Activated CD8-positive, alpha-beta memory T cell treated with anti-CD3 and anti-CD28 coated beads for 48 hours (primary cell): ENCODE measurements at regions not wholly inside any gene's neighbourhood (a gene's known extent, or its start where the extent isn't known, plus 50 kb on each side); places are given as distances from the start of the nearest gene placed in this dataset.

ENCODE experiments used
- DNase-seq, 3 experiments: peaks; one replicate each; pipeline ENCODE4 v3.0.0-alpha.2; 2020; ENCODE audit warnings: low read depth in 2 of 3, low spot score in 2 of 3

DNA sequence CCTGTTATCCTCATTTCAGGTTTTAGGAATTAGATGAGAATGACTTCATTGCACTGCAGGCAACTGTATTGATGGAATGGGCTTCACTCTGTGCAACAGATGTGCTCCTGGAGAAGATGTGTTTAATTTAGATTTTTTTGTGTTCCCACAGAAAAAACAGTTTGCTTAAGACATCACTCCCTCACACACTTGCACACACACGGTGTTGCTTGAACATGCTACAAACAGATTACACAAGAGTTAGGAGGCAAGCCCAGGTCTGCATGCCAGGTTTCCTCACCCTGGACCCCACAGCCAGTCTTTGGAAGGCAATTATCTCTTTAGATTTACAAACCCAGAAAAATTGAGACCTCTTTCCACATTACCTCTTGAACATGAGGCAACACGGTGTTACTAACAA lies 93.7 kb upstream of the KLHL29 start:
- no peak for DNase-seq

DNA sequence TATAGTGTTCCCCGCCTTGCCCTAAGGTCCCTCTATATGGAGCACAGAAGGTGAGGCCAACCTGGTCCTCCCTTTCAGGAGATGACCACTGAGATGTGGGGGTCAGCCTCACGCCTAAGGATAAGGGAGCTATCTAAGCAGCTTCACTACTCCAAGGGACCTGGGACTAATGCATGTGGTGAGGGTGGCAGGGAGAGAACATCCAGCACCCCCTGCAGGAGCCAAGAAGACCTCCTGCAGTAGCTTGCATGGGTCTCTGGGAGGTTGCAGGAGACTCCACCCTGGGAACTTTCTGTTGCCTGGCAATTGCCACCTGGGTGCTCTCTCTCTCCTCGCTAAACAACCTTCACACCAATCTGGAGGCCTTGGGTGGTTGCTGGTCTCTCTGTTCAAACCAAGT lies 93.0 kb upstream of the KLHL29 start:
- no peak for DNase-seq

DNA sequence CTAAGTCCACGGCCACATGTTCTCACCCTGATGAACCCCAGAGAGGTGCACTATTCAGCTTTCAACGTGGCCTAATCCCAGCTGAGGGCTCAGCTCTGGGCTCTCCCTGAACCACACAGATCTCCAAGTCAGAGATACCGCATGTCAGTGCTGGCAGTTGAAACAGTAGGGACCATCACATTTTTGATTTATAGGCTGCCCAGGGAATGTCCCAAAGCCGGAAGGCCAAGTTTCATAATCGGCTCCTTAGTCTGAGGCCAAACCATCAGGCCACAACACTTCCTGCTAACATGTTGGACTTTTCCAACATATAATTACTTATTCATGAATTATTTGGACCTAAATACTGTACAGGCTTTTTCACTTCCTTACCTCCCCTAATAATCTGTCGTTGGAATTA lies 91.9 kb upstream of the KLHL29 start:
- no peak for DNase-seq

DNA sequence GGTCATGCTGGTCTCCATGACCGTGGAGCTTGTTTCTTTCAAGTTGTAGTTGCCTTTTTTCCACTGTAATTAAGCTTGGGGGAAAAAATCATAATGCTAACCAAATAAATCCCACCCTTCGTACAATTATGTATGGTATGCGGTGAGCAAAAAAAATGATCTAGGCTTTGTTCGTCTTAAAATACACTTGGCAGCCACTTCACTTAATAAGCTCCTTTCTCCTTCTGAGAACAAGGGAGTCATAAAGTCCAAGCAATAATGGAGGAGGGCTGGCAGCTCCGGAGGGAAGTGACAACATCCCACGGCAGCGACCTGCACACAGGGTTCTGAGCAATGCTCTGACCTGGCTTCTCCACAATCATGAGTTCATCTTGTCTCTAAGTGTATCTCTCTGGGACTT lies 91.2 kb upstream of the KLHL29 start:
- DNase-seq: no peak

DNA sequence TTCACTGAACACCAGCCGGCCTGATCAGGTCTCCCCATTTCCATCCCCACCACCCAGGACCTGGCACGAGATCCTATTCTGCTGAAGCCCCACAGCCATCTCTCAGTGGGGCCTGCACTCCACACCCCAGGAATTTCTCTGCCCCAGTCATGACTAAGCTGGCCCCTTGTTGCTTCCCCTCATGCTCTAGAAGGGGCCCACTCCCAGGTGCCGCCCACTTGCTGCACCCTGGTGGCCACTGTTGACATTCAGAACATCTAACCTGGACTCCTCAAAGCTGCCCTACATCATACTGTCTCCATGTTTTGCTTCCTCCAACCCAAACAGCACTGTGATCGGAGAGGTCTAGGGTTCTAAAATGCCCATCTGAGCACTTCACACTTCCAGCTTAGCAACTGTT lies 90.7 kb upstream of the KLHL29 start:
- no peak for DNase-seq

DNA sequence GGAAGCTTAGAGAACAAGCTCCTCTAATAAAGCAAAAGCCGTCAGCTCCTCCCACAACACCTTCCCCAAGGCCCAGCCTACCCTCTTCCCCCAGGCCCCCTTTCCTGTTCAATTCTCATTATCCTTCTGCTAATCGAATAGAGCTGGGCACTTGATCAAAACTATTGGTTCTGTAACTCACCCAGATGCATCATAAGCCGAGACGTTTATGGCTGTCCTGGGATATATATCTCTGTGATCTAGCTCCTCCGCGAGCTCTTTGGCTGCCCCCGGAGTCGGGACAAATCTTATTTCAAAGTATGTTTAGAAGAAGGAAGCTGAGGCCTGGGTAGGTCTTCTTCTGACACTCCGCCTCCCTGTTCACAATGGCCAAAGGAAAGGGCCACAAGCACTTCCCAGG lies 88.3 kb upstream of the KLHL29 start:
- no peak for DNase-seq

DNA sequence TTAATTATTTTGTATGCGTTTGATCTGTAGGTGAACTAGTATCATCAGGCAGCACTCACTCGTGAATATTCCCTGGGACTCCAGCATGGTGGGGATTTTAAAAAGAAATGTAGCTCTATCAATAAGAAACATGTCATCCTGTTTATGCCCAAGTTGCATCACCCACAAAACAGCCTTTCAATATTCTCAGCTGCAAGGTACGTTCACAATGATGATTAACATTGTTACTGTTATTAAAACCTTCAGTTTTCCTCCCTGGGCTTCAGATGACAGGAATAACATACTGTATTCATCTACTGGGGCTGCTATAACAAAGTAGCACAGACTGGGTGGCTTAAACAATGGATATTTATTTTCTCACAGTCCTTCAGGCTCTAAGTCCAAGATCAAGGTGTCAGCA lies 87.9 kb upstream of the KLHL29 start:
- DNase-seq: no peak

DNA sequence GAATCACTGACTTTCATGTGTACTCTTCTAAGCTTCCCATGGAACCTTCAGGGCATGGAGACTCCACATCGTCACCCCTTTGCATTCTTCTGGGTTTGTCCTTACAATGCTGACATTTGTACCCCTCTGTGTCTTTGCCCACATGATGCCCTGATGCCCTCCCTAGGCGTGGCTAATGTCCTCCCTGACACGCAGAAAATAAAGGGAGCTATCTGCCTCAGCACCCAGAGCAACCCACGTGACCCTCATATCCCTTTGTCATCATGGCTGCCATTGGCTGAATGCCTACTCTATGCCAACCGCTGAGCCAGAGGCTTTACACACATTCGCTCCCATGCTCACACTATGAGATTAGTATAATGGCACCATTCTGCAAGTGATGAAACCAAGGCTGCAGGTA lies 86.4 kb upstream of the KLHL29 start:
- no peak for DNase-seq

DNA sequence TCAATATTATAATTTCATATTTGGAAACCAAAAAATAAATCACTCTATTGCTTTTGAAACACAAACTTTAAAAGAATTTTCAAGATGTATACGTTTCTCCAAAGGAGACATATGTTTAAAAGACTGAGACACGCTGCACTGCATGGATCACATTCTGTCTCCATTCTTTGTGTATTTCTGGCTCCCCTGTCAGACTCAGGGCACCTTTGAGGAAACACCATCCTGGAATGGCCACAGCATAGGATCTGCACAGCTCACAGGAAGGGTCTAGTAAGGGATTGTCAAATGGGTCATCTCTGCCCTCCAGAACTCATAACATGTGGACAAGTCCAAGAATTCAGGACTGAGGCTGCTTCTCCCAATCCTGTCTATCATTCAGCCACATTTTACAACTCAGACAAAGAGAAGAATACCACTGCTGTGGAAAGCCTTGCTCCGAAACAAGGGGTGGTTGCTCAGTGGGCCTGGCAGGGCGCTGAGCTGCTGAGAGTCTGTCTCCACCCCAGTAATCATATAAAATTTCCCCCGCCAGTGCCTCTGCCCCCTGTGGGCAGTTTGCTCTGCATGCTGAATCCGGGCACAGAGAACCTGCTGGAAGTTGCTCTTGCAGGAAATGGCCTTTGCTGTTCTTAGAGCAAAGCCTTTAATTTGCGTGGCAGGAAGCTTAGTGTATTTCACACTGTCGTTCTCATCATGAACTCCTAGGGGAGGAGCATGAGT lies 85.3 kb upstream of the KLHL29 start:
- DNase-seq: no peak

DNA sequence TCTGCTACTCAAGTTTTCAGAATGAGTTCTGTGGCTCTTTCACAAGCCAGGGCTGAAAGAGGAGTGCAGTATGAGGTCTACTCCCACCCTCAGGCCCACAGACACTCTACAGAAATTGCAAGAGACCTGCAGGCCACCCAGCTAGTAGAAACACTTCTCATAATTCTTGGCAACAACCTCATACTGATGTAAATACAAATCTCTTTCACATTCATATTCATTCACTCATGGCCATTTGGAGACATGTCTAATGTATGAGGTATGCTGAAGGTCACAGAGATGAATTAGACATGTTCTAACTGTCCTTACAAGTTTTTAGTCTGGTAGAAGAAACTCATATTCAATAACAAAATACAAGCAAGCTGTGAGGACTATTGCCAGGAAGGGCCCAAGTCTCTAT lies 83.8 kb upstream of the KLHL29 start:
- DNase-seq: no peak

DNA sequence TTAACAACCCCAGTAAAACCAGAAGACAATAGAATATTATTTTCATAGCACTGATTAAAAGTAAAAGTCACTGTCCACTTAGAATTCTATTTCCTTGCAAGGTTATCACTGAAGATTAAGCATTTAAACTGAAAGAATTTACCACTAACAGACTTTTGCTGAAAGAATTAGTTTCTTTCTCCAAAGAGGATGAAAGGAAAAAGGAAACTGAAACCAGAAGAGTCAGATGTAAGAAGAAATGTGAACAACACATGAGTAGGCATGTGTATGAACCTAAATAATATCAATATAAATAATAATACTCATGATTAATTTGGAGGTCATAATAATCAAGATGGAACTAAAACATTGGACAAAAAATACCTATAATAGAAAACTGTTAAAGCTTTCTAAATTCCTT lies 82.4 kb upstream of the KLHL29 start:
- DNase-seq: no peak

DNA sequence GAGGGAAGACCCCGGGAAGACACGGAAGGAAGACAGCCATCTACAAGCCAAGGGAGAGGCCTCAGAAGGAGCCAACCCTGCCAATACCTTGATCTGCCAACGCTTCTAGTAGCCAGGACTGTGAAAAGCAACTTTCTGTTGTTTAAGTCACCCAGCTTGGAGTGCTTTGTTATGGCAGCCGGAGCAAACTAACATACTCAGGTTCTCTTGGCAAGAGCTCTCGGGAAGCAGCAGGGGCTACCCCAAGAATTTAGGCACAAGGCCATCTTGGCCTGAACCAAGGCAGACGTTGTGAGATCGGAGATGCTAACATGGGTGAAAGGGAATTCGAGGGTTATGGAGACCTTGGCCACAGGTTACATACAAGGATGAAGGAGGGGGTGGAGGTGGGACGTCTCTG lies 78.6 kb upstream of the KLHL29 start:
- no peak for DNase-seq

DNA sequence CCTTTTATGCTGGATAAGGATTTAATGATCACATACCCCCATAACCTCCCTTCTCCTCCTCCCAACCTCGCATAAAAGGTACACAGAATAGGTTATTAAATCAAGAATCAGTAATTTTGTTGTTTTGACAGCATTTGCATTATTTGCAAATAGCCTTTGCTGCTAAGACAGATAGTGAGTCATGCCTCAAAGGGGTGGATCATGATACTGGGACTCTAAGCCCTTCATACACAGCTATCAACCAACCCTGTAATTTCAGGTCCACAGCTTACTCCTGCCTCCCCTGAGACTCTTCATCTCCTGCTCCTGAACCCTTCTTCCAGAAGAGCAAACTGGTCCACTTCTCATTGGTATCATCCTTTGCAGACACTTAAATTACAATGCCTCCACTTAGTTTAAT lies 73.8 kb upstream of the KLHL29 start:
- DNase-seq: no peak

DNA sequence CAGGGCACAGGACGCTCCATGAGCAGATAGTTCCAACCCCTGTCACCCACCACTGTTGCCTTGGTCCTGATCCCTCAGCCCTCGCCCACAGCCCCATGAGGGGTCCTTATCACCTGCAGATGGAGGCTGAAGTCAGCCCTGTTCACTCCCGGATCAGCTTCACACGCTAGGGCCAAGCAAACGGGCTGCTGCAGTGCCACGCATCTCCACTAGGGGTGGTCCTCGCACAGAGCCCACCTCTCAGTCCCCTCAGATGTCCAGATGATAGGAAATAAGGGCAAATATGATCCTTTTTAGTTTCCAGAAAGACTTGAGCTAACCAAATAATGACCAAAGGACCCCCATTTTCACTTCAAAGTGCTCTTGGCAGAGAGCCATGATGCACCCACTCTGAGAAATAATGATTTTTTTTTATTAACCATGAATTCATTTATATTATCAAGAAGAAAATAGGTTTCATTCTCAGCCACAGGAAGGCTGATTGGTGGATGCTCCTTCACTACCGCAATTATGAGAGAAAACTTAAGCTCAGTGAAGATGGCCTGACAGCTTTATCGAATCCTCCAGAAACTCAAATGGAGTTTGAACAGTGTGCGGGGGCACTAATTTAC lies 71.9 kb upstream of the KLHL29 start:
- DNase-seq: peak in 1 of 3 experiments; percentile 11

DNA sequence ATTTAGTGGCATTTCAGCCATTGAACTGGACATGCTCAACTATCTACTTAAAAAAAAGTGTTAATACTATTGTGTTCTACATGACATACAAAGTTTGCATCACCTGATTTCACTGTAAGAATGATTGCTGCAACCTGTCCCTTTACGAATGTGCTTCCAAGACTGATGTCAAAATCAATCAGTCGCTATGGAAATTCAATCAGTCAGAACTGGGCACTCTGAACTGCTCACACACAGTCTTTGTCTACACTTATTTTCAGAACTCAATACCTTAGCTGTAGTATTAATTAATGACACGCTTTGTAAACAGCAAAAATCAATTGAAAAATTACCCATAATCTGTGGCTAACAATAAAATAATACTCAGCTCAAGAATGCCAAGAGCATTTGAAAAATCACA lies 70.3 kb upstream of the KLHL29 start:
- DNase-seq: no peak

DNA sequence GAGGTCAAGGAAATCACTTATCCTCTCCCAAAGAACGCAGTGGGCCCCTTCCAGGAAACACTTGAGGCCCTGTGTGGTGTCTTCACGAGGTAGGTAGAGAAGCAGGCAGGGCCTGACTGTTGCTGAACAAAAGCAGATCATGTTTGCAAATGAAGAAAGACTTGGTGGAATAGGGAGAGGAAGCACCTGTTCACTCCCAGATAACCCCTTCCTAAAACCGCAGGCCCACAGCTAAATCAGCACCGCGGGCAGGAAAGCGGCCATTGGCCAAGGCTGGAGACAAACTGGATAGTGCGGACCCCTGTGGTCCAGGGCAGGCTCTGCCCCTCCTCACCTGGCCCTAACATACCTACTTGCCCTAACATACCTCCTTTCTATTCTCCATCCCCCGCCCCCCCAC lies 64.9 kb upstream of the KLHL29 start:
- no peak for DNase-seq

DNA sequence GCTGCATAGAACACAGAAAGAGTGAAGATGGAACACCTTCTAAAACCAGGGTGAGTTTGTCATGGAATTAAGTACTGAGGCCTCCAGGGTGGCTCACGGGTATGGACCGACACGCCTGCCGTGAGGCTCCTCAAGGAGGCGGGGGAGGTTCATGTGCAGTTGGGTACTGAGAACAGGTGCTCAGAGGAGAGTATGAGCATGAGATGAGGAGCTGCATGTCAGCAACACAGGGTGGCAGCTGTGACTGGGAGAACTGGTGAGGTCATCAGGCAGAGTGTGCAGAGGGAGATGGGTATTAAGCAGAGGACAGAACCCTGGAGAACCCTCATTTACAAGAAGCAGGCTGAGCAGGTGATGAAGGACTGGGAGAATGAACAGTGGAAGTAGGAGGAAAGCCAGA lies 63.2 kb upstream of the KLHL29 start:
- DNase-seq: no peak

DNA sequence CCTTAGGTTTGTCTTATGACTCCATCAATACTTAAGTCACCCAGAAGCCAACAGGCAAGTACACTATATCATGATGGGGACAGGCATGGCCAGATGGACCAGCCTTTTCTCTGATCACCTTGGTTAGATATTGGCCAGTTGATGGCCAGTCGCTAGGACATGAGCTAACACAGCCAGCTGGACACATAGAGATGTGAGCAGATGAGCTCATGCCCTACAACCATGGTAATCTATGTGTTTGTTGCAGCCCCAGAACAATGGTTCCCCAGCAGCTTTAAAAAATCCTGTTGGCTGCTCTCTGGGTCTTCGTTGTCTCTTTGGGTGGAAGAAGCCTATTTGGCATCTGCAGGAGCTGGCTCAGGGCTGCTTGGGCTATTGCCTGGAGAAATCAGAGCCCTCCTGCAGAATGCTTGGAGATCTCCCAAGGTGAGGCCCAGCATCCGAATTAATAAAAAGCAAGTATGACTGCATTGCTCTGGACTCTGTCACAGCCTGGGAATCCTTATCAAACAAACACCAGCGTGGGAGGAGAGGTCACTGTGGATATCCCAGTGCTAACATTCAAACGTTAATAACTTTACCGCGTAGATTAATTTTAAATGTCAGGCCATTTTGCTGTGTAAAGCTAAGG lies 62.3 kb upstream of the KLHL29 start:
- DNase-seq: no peak

DNA sequence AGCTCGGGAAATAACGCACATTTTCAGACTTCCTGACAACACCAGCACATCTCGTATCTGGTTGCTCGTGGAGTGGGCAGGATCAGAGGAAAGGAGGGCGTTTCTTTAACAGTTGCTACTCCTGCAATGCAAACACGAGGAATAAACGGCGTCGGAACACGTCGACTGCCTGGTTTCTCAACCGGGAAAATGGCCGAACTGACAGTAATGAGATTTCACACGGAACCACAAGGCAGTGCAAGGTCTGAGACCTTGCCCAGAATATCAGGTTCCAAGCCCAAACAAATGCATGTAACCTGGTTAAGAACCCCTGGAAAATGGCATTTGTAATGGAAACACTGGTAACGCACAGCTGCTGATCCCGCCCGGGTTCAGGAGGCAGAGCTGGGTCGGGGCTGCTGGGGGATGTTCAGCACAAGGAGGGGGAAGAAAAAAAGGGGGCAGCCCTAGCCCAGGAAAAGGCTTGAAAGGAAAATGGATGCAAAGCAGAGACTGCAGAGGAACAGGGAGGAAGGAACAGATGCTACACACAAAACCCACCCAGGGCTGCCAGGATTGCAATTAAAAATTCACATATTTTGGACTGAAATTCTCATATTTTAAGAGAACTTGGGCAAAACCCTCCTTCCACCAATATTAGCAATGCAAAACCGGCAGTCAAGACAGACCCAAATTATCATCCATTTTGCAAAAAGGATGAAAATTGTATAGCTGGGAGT lies 61.6 kb upstream of the KLHL29 start:
- no peak for DNase-seq

DNA sequence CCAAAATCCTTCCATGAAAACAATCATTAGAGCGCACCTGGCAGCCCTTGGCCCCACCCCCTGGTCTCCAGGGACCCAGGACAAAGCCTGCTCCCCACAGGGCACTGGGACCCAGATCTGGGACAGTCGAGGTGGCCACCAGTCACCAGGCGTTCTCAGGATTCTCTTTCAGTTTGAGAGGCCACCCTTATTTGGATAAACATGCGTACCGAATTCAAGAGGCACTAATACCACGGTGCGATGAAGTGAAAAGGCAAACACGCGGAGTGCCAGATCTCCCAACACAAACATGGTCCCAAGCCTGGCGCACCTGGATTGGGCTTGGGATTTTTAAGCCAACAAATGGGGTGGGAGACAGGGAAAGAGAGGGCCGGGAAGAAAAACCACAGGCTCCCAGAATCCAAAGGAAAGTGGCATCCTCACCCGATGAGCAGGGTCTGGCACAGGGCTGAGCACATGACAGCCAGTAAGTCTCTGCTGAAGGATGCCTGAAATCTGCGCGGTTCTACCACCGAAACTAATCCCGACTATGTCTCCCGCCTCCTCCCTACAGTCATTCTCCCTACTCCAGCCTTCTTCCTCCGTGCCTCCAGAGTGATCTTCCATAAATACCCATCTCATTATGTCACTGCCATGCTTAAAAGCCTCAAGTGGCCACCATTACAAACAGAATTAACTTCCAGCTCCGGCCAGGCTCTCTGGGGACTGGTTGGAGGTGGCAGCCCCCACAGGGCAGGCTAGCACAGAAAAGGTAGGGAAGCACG lies 60.9 kb upstream of the KLHL29 start:
- no peak for DNase-seq

DNA sequence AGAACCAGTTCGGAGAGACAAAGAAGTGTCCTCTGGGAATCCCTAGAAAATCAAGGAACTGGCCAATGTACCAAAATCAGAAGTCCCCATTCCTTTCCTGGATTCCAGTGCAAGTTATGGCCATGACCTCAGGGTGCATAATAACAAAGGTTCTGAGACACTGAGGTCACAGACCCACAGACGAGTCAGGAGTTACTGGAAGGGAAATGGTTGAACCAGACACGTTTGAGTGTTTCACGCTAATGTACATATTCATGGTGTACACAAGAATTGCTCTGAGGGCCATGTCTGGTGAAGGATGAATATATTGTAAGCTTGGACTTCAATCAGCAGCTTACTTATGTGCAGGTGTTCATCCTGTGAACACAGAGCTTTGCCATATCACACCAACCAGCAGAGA lies 58.6 kb upstream of the KLHL29 start:
- no peak for DNase-seq
